Muscle layer of duodenum (tissue), 2 donors: ENCODE measurements at regions not wholly inside any gene's neighbourhood (a gene's known extent, or its start where the extent isn't known, plus 50 kb on each side); places are given as distances from the start of the nearest gene placed in this dataset.
"Not testable (repeated sequence)": the region's sequence is repeated elsewhere in the genome, so short reads cannot be mapped to it uniquely, and the experiment has no call there.

ENCODE experiments used
- H3K27ac ChIP-seq: one replicate; pipeline ENCODE4 v1.7.0; 2013; ENCODE audit warnings: mild to moderate bottlenecking, low read length
- H3K27me3 ChIP-seq: one replicate; pipeline ENCODE4 v1.7.0; 2013; ENCODE audit warnings: low read depth, mild to moderate bottlenecking, control low read depth, low read length
- H3K36me3 ChIP-seq, 2 donors: one replicate each; pipeline ENCODE4 v1.7.0; 2013; ENCODE audit warnings: low read length in 2 of 2, control low read depth in 1 of 2, mild to moderate bottlenecking in 1 of 2; ENCODE audit not compliant: insufficient read depth in 2 of 2, control insufficient read depth in 1 of 2
- H3K4me1 ChIP-seq, 2 donors: one replicate each; pipeline ENCODE4 v1.7.0; 2013; ENCODE audit warnings: low read length in 2 of 2, mild to moderate bottlenecking in 2 of 2, control low read depth in 1 of 2, moderate library complexity in 1 of 2; ENCODE audit not compliant: insufficient read depth in 2 of 2, control insufficient read depth in 1 of 2
- H3K4me3 ChIP-seq, 2 donors: one replicate each; pipeline ENCODE4 v1.7.0; 2013; ENCODE audit warnings: low read length in 2 of 2, low read depth in 1 of 2, mild to moderate bottlenecking in 1 of 2
- H3K9me3 ChIP-seq, 2 donors: one replicate each; pipeline ENCODE4 v1.7.0; 2013; ENCODE audit warnings: low read length in 2 of 2, control low read depth in 1 of 2, mild to moderate bottlenecking in 1 of 2; ENCODE audit not compliant: control insufficient read depth in 1 of 2
- donor health status: healthy.

- Histone ChIP-seq H3K4me3 (no peak overlapping the region), H3K36me3 (no peaks in the 10 kb centered on the region), H3K9me3 (peaks cover 0 to 6% of the 10 kb centered on the region in 2 donors), H3K4me1 (no peaks in the 10 kb centered on the region), H3K27ac (no peak overlapping the region), H3K27me3 (no peaks in the 10 kb centered on the region)
Measured at GRCh38 chr2:57399057-57399456, 647.5 kb upstream of the VRK2 start.

DNA sequence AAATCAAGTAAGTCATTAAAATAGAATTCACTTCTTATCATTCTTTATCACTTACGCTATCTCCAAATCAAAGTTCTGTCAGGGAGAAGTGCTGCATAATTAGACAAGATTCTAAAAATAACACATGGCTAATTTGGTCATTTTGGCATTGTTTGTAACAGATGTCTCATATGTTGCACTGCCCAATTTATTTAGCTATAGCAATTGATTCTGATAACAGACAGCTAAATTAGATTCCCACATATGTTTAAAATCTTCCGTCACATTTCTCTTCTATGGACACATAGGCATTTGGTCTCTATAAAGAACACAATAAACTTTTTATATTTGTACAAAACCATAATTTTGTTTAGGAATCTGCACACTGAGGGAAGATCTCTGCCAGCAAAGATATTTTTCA, 644.5 kb upstream of the VRK2 start:
- Histone ChIP-seq H3K27ac (no peak overlapping the region), H3K4me3 (no peak overlapping the region), H3K4me1 (no peaks in the 10 kb centered on the region), H3K9me3 (peaks cover 0 to under 1% of the 10 kb centered on the region in 2 donors), H3K36me3 (no peaks in the 10 kb centered on the region), H3K27me3 (no peaks in the 10 kb centered on the region)

DNA sequence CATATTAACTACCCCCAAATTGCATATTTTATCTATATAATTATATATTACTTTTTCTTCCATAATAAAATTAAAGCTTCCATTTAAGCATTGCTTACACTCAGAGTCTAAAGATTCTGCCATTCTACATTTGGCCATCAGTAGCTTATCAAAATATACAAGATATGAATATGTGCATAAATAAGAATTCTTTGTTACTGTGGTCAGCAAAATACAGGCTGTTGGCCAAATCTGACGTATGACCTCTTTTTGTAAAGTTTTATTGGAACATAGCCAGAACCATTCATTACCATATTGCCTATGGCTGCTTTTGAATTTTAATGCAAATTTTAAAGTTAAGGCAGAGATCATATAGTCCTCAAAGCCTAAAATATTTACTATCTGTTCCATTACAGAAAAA, 643.9 kb upstream of the VRK2 start:
- Histone ChIP-seq H3K36me3 (no peaks in the 10 kb centered on the region), H3K4me3 (no peak overlapping the region), H3K9me3 (no peaks in the 10 kb centered on the region), H3K27me3 (no peaks in the 10 kb centered on the region), H3K4me1 (no peaks in the 10 kb centered on the region), H3K27ac (no peak overlapping the region)

GRCh38 chr2:57407772-57408201, 638.8 kb upstream of the VRK2 start:
- Histone ChIP-seq H3K36me3 (no peaks in the 10 kb centered on the region), H3K4me1 (no peaks in the 10 kb centered on the region), H3K4me3 (no peak overlapping the region), H3K27me3 (no peaks in the 10 kb centered on the region), H3K27ac (no peak overlapping the region), H3K9me3 (peaks cover 0 to 6% of the 10 kb centered on the region in 2 donors)

- no peaks in the 10 kb centered on the region for H3K4me1 ChIP-seq
- H3K4me3 ChIP-seq = no peak overlapping the region
- no peaks in the 10 kb centered on the region for H3K36me3 ChIP-seq
- H3K27ac ChIP-seq = no peak overlapping the region
- peaks cover 0 to 7% of the 10 kb centered on the region in 2 donors for H3K9me3 ChIP-seq
- no peaks in the 10 kb centered on the region for H3K27me3 ChIP-seq
Measured at GRCh38 chr2:57408587-57408986, 638.0 kb upstream of the VRK2 start.

GRCh38 chr2:57417007-57417406, 629.6 kb upstream of the VRK2 start:
- Histone ChIP-seq H3K27ac (no peak overlapping the region), H3K9me3 (peaks cover 0 to 4% of the 10 kb centered on the region in 2 donors), H3K36me3 (no peaks in the 10 kb centered on the region), H3K4me1 (no peaks in the 10 kb centered on the region), H3K27me3 (no peaks in the 10 kb centered on the region), H3K4me3 (no peak overlapping the region)

DNA sequence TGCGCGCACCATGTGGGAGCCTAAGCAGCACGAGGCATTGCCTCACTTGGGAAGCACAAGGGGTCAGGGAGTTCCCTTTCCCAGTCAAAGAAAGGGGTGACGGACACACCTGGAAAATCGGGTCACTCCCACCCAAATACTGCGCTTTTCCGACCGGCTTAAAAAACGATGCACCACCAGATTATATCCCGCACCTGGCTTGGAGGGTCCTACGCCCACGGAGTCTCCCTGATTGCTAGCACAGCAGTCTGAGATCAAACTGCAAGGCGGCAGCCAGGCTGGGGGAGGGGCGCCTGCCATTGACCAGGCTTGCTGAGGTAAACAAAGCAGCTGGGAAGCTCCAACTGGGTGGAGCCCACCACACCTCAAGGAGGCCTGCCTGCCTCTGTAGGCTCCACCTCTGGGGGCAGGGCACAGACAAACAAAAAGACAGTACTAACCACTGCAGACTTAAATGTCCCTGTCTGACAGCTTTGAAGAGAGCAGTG, 627.7 kb upstream of the VRK2 start:
- not testable (repeated sequence) for H3K27me3 ChIP-seq, H3K4me1 ChIP-seq, H3K4me3 ChIP-seq

GRCh38 chr2:57429831-57430230, 616.8 kb upstream of the VRK2 start:
- Histone ChIP-seq H3K27ac (no peak overlapping the region), H3K4me1 (no peaks in the 10 kb centered on the region), H3K36me3 (no peaks in the 10 kb centered on the region), H3K27me3 (no peaks in the 10 kb centered on the region), H3K9me3 (no peaks in the 10 kb centered on the region), H3K4me3 (no peak overlapping the region)

More for the DNA sequence above, 627.7 kb upstream of the VRK2 start:
- not testable (repeated sequence) for H3K36me3 ChIP-seq, H3K27ac ChIP-seq, H3K9me3 ChIP-seq

DNA sequence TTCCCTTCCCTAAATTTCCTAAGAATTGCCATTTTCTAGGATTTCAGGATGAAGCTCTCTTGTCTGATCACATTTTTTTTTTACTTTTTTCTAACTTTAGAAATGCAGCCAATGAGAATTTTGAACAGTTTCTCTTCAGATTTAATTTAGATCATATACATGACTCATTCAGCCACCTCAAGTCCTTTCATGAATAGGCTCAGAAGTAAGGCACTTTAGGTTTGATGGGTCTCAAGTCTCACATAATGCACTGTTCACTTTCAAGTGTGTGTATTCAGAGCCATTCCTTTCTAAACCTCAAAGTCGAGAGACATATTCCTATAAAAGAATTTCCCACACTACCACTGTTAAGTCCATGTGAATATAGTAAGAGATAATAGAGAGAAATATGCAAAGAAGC, 614.1 kb upstream of the VRK2 start:
- Histone ChIP-seq H3K27me3 (no peaks in the 10 kb centered on the region), H3K9me3 (no peaks in the 10 kb centered on the region), H3K36me3 (no peaks in the 10 kb centered on the region), H3K27ac (no peak overlapping the region), H3K4me1 (no peaks in the 10 kb centered on the region), H3K4me3 (no peak overlapping the region)

DNA sequence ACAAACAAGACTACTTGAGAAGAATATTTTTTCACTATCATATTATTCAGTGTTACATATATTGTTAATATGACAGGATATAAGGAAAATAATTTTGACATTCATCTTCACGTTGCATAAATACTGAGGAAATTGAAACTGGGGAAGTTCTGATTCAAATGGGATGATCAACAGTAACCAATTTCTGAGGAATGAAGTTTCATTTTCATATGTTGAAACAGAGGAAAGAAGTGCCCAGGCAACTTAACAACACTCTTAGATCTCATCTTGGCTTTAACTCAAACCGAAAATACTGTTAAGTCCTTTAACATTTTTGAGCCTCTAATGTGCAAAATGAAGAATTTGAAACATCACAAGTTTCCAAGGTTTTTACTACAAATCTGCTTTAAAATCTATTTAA, 612.2 kb upstream of the VRK2 start:
- Histone ChIP-seq H3K27ac (no peak overlapping the region), H3K36me3 (no peaks in the 10 kb centered on the region), H3K9me3 (no peaks in the 10 kb centered on the region), H3K4me3 (no peak overlapping the region), H3K27me3 (no peaks in the 10 kb centered on the region), H3K4me1 (no peaks in the 10 kb centered on the region)

GRCh38 chr2:57434972-57435371, 611.6 kb upstream of the VRK2 start:
- Histone ChIP-seq H3K4me3 (no peak overlapping the region), H3K27me3 (no peaks in the 10 kb centered on the region), H3K27ac (no peak overlapping the region), H3K4me1 (no peaks in the 10 kb centered on the region), H3K36me3 (no peaks in the 10 kb centered on the region), H3K9me3 (no peaks in the 10 kb centered on the region)

- no peak overlapping the region for H3K27ac ChIP-seq
Measured at GRCh38 chr2:57437077-57437476, 609.5 kb upstream of the VRK2 start.

More at GRCh38 chr2:57437077-57437476, 609.5 kb upstream of the VRK2 start:
- Histone ChIP-seq H3K27me3 (no peaks in the 10 kb centered on the region), H3K36me3 (no peaks in the 10 kb centered on the region), H3K4me1 (no peaks in the 10 kb centered on the region), H3K4me3 (no peak overlapping the region), H3K9me3 (no peaks in the 10 kb centered on the region)
